ENCODE measurements at regions not wholly inside any gene's neighbourhood (a gene's known extent, or its start where the extent isn't known, plus 50 kb on each side); places are given as distances from the start of the nearest gene placed in this dataset.

DNA sequence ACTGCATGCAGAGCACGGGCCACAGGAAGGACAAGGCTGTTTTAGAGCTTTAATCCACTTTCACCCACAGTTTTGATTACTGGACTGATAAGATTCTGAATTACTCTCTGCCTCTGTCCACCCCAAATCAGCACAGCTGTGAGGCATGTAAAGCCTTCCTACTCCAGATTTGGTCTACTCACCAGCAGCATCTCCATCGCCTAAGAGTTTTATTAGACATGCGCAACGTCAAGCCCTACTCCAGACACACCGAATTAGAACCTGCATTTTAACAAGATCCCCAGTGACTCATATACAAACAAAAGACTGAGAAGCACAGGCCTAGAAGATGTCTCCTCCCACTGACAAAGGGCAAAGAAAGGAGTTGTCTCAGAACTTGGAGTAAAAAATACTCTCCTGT is 221.2 kb downstream of the TUSC7 start:
- CTCF ChIA-PET = interaction anchor here (1.0 to 1.6 kb wide), 5 partner anchors 13 to 160 kb away, joined by 3 to 5 read pairs (median 3); no protein-coding TSS in a partner anchor
- Histone ChIP-seq H4K20me1 (ENCODE audit: insufficient read depth) (no peaks in the 10 kb centered on the region), H3K27me3 (ENCODE audit: insufficient read depth) (no peaks in the 10 kb centered on the region), H2AFZ (ENCODE audit: low read depth) (peak overlapping the region; percentile 65), H3K79me2 (ENCODE audit: insufficient read depth) (no peaks in the 10 kb centered on the region), H3K4me3 (ENCODE audit: low read depth in 2 of 2, low read length in 1 of 2) (no peak overlapping the region), H3K27ac (ENCODE audit: low read depth in 2 of 2, low read length in 1 of 2) (peak overlapping the region; percentile 73 to 93; a peak in 3 of 4 replicates), H3K36me3 (replicated peaks in 1 of 2; ENCODE audit: control insufficient read depth in 1 of 2, insufficient read depth in 2 of 2, low read length in 1 of 2) (no peaks in the 10 kb centered on the region), H3K4me2 (peak overlapping the region; percentile 3; the same call in 1 of the 2 replicates), H3F3A (replicated peaks; ENCODE audit: insufficient read depth) (peaks cover 8% of the 10 kb centered on the region), H3K4me1 (ENCODE audit: control insufficient read depth in 1 of 2, insufficient read depth in 2 of 2, low read depth in 1 of 2, low read length in 1 of 2) (peaks cover 28 to 31% of the 10 kb centered on the region in 2 experiments; a peak in 3 of 4 replicates), H3K9ac (no peak overlapping the region), H3K9me3 (no peaks in the 10 kb centered on the region), H3K9me2 (no peaks in the 10 kb centered on the region)
- POLR2A ChIA-PET = interaction anchor here (0.5 kb wide), 1 partner anchor 160 kb away, joined by 5 read pairs; no protein-coding TSS in a partner anchor
- DNase-seq = peak; percentile 39
- 34% methylated on average over 5 of the region's 5 CpGs for WGBS (ENCODE audit: low lambda C conversion rate)
- peak; percentile 86 for TF ChIP-seq GATA2 (CRISPR knock-in tag; IDR thresholded peaks at IDR 0.05)
- peak in 1 of 2 experiments; percentile 78; a peak in 2 of 4 replicates for TF ChIP-seq EP300 (IDR thresholded peaks at IDR 0.05; ENCODE audit: borderline replicate concordance in 1 of 2, low read depth in 1 of 2, low read length in 1 of 2)
- TF ChIP-seq POLR2AphosphoS5 (IDR thresholded peaks at IDR 0.05; ENCODE audit: low read depth, low read length) = no peak
- TF ChIP-seq TAF1 (IDR thresholded peaks at IDR 0.05; ENCODE audit: borderline replicate concordance, low read depth, low read length) = no peak
- TF ChIP-seq RAD21 (IDR thresholded peaks at IDR 0.05; ENCODE audit: low read length) = peak; percentile 42
- TF ChIP-seq, protein P1, sequence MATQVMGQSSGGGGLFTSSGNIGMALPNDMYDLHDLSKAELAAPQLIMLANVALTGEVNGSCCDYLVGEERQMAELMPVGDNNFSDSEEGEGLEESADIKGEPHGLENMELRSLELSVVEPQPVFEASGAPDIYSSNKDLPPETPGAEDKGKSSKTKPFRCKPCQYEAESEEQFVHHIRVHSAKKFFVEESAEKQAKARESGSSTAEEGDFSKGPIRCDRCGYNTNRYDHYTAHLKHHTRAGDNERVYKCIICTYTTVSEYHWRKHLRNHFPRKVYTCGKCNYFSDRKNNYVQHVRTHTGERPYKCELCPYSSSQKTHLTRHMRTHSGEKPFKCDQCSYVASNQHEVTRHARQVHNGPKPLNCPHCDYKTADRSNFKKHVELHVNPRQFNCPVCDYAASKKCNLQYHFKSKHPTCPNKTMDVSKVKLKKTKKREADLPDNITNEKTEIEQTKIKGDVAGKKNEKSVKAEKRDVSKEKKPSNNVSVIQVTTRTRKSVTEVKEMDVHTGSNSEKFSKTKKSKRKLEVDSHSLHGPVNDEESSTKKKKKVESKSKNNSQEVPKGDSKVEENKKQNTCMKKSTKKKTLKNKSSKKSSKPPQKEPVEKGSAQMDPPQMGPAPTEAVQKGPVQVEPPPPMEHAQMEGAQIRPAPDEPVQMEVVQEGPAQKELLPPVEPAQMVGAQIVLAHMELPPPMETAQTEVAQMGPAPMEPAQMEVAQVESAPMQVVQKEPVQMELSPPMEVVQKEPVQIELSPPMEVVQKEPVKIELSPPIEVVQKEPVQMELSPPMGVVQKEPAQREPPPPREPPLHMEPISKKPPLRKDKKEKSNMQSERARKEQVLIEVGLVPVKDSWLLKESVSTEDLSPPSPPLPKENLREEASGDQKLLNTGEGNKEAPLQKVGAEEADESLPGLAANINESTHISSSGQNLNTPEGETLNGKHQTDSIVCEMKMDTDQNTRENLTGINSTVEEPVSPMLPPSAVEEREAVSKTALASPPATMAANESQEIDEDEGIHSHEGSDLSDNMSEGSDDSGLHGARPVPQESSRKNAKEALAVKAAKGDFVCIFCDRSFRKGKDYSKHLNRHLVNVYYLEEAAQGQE (IDR thresholded peaks at IDR 0.05; ENCODE audit: low read depth, low read length) = 0 out of 2 replicates have a peak, but pooled peaks have one; percentile 51
- TF ChIP-seq TCF12 (IDR thresholded peaks at IDR 0.05) = peak; percentile 23; the same call in 1 of the 2 replicates
- TF ChIP-seq JUND (IDR thresholded peaks at IDR 0.05) = peak; percentile 39; the same call in 1 of the 2 replicates
- peak; percentile 79; the same call in 1 of the 2 replicates for TF ChIP-seq RCOR1 (IDR thresholded peaks at IDR 0.05; ENCODE audit: low read length)
- TF ChIP-seq, protein P2, sequence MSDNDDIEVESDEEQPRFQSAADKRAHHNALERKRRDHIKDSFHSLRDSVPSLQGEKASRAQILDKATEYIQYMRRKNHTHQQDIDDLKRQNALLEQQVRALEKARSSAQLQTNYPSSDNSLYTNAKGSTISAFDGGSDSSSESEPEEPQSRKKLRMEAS (IDR thresholded peaks at IDR 0.05; ENCODE audit: low read depth) = peak; percentile 31; the same call in 1 of the 2 replicates
- TF ChIP-seq, protein P3, sequence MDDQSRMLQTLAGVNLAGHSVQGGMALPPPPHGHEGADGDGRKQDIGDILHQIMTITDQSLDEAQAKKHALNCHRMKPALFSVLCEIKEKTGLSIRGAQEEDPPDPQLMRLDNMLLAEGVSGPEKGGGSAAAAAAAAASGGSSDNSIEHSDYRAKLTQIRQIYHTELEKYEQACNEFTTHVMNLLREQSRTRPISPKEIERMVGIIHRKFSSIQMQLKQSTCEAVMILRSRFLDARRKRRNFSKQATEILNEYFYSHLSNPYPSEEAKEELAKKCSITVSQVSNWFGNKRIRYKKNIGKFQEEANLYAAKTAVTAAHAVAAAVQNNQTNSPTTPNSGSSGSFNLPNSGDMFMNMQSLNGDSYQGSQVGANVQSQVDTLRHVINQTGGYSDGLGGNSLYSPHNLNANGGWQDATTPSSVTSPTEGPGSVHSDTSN (IDR thresholded peaks at IDR 0.05) = no peak
- TF ChIP-seq FOSL2 (IDR thresholded peaks at IDR 0.05; ENCODE audit: borderline replicate concordance, low read depth) = peak; percentile 47; the same call in 1 of the 2 replicates
- TF ChIP-seq, protein P4, sequence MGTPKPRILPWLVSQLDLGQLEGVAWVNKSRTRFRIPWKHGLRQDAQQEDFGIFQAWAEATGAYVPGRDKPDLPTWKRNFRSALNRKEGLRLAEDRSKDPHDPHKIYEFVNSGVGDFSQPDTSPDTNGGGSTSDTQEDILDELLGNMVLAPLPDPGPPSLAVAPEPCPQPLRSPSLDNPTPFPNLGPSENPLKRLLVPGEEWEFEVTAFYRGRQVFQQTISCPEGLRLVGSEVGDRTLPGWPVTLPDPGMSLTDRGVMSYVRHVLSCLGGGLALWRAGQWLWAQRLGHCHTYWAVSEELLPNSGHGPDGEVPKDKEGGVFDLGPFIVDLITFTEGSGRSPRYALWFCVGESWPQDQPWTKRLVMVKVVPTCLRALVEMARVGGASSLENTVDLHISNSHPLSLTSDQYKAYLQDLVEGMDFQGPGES (IDR thresholded peaks at IDR 0.05; ENCODE audit: low read depth, low read length) = no peak
- TF ChIP-seq CHD2 (IDR thresholded peaks at IDR 0.05; ENCODE audit: low read length, partially characterized antibody) = peak; percentile 75
- peak; percentile 17; the same call in 1 of the 2 replicates for TF ChIP-seq NRF1 (IDR thresholded peaks at IDR 0.05; ENCODE audit: low read depth, low read length)
